HTR-8/SVneo (cell line): ENCODE measurements at regions not wholly inside any gene's neighbourhood (a gene's known extent, or its start where the extent isn't known, plus 50 kb on each side); places are given as distances from the start of the nearest gene placed in this dataset.
A peak's percentile ranks its signal among the peaks of the same experiment; 100 is the strongest.

Source experiments
- DNase-seq: peaks from one replicate; pipeline ENCODE4 v3.0.0; 2011; ENCODE audit warnings: low spot score, mixed read lengths; ENCODE audit not compliant: insufficient read length
- FAIRE-seq: peaks from 2 replicates; lab custom pipeline; 2011; peaks lifted over from hg19 to GRCh38; lab: Jason Lieb, UNC

DNA sequence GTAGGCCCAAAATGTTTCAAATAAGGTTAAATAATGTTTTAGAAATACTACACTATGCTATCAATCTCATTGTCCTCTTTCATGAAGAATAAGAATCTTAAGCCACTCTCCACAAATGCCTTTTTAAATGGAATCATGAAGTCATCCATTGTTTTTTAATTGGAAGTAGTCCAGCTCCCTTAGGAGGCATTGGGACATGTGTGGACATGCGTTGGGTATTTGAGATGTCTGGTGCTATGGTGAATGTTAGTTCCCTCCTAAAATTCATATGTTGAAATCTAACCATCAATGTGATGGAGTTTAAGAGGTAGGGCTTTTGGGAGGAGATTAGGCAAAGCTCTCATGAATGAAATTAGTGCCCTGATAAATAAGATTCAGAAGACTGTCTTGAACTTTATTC, 289.0 kb downstream of the C4orf33 start:
- DNase-seq (no peak), FAIRE-seq (no peak)

DNA sequence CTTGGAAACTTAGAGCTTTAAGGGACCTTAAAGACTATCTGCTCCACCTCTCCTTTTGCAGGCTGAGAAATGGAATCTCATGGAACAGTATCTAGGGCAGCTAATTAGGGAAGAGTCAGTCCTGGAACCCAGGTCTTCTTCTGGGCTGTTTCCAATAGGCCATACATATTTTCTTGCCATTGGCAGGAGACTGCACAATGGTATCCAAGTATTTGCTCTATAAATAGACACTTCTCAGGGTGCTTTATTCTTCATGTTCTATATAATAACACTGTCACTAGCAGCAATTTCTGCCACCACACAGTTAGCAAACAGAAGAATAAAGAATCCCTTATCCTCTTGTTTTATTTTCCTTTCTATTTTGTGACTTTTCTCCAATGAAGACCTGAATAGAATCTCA, 291.7 kb downstream of the C4orf33 start:
- no peak for DNase-seq
- no peak for FAIRE-seq

- DNase-seq (no peak), FAIRE-seq (no peak)
These were observed 298.0 kb downstream of the C4orf33 start for GRCh38 chr4:129393976-129394375.

GRCh38 chr4:129394635-129395034, 298.7 kb downstream of the C4orf33 start:
- DNase-seq, result no peak
- no peak for FAIRE-seq

DNA sequence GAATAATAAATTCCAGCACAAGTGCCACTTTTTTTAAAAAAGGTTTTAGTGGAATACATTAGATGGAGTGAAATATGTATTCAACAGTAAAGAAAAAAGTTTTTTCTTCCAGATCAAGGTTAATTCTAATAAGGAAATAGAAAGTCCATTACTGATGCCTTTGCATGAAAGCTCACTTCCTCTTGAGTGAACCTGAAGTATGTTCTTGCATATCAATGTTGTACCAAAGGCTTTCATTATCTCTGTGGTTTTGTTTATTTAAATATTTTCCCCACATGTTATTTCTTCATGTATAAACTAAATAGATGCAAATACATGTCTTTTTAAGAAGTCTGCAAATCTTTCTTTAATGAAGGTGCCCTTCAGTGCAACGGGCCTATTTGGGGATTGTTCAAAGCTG, 307.9 kb downstream of the C4orf33 start:
- FAIRE-seq (no peak), DNase-seq (no peak)

- no peak for FAIRE-seq
These were observed 314.2 kb downstream of the C4orf33 start for GRCh38 chr4:129410115-129410514.

GRCh38 chr4:129415004-129415403, 319.1 kb downstream of the C4orf33 start:
- DNase-seq (no peak), FAIRE-seq (no peak)

More at GRCh38 chr4:129410115-129410514, 314.2 kb downstream of the C4orf33 start:
- DNase-seq, result no peak

DNA sequence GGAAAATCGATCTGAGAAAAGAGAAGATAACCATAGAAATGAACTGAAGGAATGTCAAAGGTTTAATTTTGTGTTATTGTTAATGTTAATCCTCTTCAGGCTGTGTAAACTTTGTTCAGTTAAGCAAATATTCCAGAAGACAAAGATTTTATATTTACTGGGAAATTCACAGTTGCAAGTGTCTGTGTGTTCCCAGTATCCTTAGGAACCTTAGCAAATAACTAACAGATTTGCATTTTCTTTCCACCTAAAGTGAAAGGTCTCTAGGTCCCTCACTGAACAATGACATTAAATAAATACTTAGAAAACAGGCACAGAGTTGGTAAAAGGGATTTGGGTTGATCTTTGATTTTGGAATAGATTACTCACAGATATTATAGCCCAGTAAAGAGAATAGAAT, 324.7 kb downstream of the C4orf33 start:
- FAIRE-seq (no peak), DNase-seq (no peak)

- DNase-seq, result no peak
- no peak for FAIRE-seq
These were observed 326.3 kb downstream of the C4orf33 start for GRCh38 chr4:129422277-129422676.

GRCh38 chr4:129428454-129428853, 332.5 kb downstream of the C4orf33 start:
- FAIRE-seq, result no peak
- no peak for DNase-seq

DNA sequence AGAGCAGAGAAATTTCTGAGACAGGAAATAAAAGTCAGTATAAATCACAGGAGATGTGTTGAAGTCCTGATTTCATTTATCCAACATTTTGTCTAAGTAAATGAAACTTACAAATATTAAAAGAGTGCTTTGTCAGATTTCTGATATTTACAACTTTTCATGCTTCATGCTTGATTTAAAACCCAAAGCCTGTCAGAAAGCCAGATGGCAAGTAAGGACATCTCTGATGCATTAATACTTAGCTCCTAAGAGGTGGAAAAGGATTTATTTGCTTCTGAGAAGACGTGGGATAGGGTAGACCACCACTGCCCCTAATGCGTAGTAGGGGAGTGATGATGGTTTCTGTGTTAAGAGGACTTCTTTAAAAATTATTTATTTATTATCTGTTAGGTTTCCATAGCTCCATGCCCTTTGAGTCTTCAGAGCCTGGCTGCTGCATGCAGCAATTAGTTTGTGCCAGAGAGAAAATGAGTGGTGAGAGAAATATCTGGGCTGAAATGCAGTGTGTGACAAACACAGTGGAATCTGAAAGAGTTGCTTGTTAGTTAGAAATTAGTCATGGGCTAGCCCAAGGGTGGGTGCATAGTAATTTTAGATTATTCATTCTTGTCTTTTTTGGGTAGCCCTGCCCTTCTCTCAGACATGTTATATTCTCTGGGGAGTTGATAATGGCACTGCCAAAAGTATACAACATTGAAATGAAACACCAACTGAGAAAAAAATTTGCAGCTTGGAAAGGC, 333.8 kb downstream of the C4orf33 start:
- no peak for FAIRE-seq
- no peak for DNase-seq

- FAIRE-seq (no peak), DNase-seq (no peak)
These were observed 341.4 kb downstream of the C4orf33 start for GRCh38 chr4:129437347-129437746.

- FAIRE-seq (no peak), DNase-seq (no peak)
These were observed 342.6 kb downstream of the C4orf33 start for GRCh38 chr4:129438456-129438981.

GRCh38 chr4:129446074-129446473, 350.1 kb downstream of the C4orf33 start:
- FAIRE-seq (no peak), DNase-seq (peak; percentile 2)

- DNase-seq (no peak), FAIRE-seq (no peak)
These were observed 357.7 kb downstream of the C4orf33 start for GRCh38 chr4:129453524-129454200.

GRCh38 chr4:129455482-129455881, 359.5 kb downstream of the C4orf33 start:
- FAIRE-seq (no peak), DNase-seq (no peak)

DNA sequence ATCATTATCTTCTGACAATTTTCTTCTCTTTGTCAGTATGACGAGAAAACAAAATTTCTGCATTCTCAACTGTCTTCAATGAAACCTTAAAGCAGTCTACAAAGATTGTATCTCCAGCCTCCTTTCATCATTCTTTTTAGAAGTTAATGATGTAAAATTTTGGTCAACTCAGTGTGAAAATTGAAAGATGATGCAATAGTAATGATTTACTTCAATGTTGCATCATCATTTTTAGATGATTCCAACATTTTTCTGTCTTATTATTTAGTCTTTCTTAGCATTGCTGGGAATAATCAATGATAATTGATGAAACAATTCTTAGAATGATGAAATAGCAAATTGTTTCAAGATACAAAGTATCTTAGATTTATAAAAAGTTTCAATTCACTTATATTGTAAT, 372.7 kb downstream of the C4orf33 start:
- FAIRE-seq, result no peak
- no peak for DNase-seq

GRCh38 chr4:129474698-129475097, 378.7 kb downstream of the C4orf33 start:
- DNase-seq (no peak), FAIRE-seq (no peak)

- no peak for DNase-seq
- FAIRE-seq, result no peak
These were observed 385.2 kb downstream of the C4orf33 start for GRCh38 chr4:129481107-129481506.

DNA sequence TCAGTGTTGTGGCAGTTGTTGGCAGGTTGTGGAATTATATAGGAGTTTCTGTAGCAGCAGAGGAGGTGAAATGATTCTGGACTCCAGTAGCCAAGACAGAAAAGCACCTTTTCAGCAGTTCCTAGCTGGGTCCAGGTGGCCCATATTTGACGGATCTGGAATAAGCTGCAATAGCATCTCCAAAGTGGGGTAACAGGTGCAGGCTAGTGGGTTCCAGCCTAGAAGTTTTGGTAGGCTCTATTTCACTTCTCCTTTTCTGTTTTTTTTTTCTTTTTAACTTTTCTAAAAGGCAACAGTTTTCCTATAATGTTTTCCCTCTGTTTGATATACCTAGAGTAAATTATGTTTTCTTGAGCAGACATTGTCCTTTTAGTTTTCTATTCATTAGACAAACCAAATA, 392.5 kb downstream of the C4orf33 start:
- FAIRE-seq, result no peak
- no peak for DNase-seq

DNA sequence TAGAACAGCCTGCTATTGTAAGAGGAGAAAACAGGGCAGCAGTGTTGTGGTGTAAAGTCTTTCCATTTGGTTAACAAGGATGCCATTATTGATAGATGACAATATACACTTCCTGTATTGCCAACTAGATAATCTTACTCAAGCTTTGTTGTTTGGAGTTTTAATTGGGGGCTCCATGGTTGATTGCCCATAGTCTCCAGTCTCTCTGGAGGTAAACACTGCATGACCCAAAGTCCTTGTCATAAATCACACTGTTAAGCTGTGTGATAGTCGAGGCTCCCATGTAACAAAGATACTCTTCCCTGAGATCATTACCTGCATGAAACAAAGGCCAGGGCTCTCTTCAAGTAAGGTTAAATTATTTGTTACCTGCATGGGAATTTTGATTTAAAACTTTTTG, 394.6 kb downstream of the C4orf33 start:
- FAIRE-seq (no peak), DNase-seq (no peak)

GRCh38 chr4:129498626-129499025, 402.7 kb downstream of the C4orf33 start:
- DNase-seq, result no peak
- FAIRE-seq, result no peak
